ENCODE measurements at regions not wholly inside any gene's neighbourhood (a gene's known extent, or its start where the extent isn't known, plus 50 kb on each side); places are given as distances from the start of the nearest gene placed in this dataset.

DNA sequence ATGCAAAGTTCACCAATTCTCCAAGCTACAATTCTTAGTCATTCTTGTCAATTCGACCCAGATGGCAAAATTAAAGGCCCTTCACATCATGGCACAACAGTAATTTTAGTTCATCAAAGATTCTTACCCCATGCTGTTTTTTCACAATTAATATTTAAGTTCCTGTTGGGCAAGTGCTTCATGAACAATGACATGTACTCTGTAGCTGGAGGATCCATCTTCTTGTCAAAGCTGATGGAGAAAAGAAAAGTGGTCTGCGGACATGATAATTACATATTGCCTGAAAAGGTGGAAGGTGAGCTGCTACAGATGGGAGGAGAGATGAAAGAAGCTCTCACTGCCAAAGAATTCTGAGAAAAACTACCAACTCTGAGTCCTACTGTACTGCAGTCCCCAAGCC is 1370.3 kb upstream of the SLC10A2 start:
- no peak overlapping the region for H3K27ac ChIP-seq (ENCODE audit: low read length)
- TF ChIP-seq EZH2 (IDR thresholded peaks at IDR 0.05; ENCODE audit: borderline replicate concordance, low read depth, low read length, severe bottlenecking): no peak
- TF ChIP-seq, protein P1, sequence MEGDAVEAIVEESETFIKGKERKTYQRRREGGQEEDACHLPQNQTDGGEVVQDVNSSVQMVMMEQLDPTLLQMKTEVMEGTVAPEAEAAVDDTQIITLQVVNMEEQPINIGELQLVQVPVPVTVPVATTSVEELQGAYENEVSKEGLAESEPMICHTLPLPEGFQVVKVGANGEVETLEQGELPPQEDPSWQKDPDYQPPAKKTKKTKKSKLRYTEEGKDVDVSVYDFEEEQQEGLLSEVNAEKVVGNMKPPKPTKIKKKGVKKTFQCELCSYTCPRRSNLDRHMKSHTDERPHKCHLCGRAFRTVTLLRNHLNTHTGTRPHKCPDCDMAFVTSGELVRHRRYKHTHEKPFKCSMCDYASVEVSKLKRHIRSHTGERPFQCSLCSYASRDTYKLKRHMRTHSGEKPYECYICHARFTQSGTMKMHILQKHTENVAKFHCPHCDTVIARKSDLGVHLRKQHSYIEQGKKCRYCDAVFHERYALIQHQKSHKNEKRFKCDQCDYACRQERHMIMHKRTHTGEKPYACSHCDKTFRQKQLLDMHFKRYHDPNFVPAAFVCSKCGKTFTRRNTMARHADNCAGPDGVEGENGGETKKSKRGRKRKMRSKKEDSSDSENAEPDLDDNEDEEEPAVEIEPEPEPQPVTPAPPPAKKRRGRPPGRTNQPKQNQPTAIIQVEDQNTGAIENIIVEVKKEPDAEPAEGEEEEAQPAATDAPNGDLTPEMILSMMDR (IDR thresholded peaks at IDR 0.05; ENCODE audit: borderline replicate concordance, extremely low read depth, low read length, poor library complexity, severe bottlenecking): no peak

DNA sequence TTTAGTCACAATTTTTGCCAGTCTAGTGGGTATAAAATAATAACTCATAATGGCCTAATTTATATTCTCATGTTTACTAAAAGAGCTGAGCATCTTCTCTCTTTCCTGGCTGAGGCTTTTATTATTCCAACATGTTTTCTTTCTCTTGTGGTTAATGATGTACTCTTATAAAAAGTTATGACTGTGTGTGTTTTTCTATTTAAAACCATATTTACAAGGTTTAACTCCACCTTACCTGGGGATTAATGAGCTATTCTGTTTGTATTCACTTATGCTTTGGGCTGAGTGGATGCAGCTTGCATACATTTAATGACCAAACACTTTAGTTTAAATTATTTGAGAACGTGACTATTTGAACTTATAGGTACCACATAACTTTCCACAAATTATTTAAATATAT is 1365.7 kb upstream of the SLC10A2 start:
- no peak overlapping the region for H3K4me3 ChIP-seq (ENCODE audit: low read depth in 1 of 2, low read length in 2 of 2)
- H3K27ac ChIP-seq (ENCODE audit: low read length): no peak overlapping the region
- H2AFZ ChIP-seq (ENCODE audit: low read depth, low read length): no peak overlapping the region
- H3K4me2 ChIP-seq (ENCODE audit: insufficient read depth, low read length): no peak overlapping the region
- H4K20me1 ChIP-seq (ENCODE audit: insufficient read depth, low read length): no peaks in the 10 kb centered on the region
- H3K9me3 ChIP-seq (ENCODE audit: insufficient read depth, low read length, severe bottlenecking): no peaks in the 10 kb centered on the region
- H3K27me3 ChIP-seq (ENCODE audit: insufficient read depth, low read length, poor library complexity): no peaks in the 10 kb centered on the region
- ATAC-seq (ENCODE audit: insufficient read depth, low read depth) (no peak), DNase-seq (no peak)
- no peaks in the 10 kb centered on the region for H3K4me1 ChIP-seq (ENCODE audit: insufficient read depth, low read length)
- no peaks in the 10 kb centered on the region for H3K79me2 ChIP-seq (ENCODE audit: insufficient read depth, low read length)
- H3K36me3 ChIP-seq (ENCODE audit: insufficient read depth, low read length): no peaks in the 10 kb centered on the region
- H3K9ac ChIP-seq (ENCODE audit: low read depth, low read length): no peak overlapping the region
- TF ChIP-seq, protein P1 (IDR thresholded peaks at IDR 0.05; ENCODE audit: borderline replicate concordance, extremely low read depth, low read length, poor library complexity, severe bottlenecking): no peak
- no peak for TF ChIP-seq EZH2 (IDR thresholded peaks at IDR 0.05; ENCODE audit: borderline replicate concordance, low read depth, low read length, severe bottlenecking)

More for the DNA sequence above, 1370.3 kb upstream of the SLC10A2 start:
- Histone ChIP-seq H3K4me3 (ENCODE audit: low read depth in 1 of 2, low read length in 2 of 2) (no peak overlapping the region), H3K36me3 (ENCODE audit: insufficient read depth, low read length) (no peaks in the 10 kb centered on the region), H3K4me2 (ENCODE audit: insufficient read depth, low read length) (no peak overlapping the region), H2AFZ (ENCODE audit: low read depth, low read length) (no peak overlapping the region), H3K27me3 (ENCODE audit: insufficient read depth, low read length, poor library complexity) (no peaks in the 10 kb centered on the region), H4K20me1 (ENCODE audit: insufficient read depth, low read length) (no peaks in the 10 kb centered on the region), H3K4me1 (ENCODE audit: insufficient read depth, low read length) (no peaks in the 10 kb centered on the region), H3K9ac (ENCODE audit: low read depth, low read length) (no peak overlapping the region), H3K9me3 (ENCODE audit: insufficient read depth, low read length, severe bottlenecking) (no peaks in the 10 kb centered on the region), H3K79me2 (ENCODE audit: insufficient read depth, low read length) (no peaks in the 10 kb centered on the region)
- no peak for ATAC-seq (ENCODE audit: insufficient read depth, low read depth)
- no peak for DNase-seq

- no peaks in the 10 kb centered on the region for H4K20me1 ChIP-seq (ENCODE audit: insufficient read depth, low read length)
- H3K4me3 ChIP-seq (ENCODE audit: low read depth in 1 of 2, low read length in 2 of 2): no peak overlapping the region
- no peak for TF ChIP-seq EZH2 (IDR thresholded peaks at IDR 0.05; ENCODE audit: borderline replicate concordance, low read depth, low read length, severe bottlenecking)
- TF ChIP-seq, protein P1 (IDR thresholded peaks at IDR 0.05; ENCODE audit: borderline replicate concordance, extremely low read depth, low read length, poor library complexity, severe bottlenecking): no peak
- H3K27ac ChIP-seq (ENCODE audit: low read length): no peak overlapping the region
- H3K27me3 ChIP-seq (ENCODE audit: insufficient read depth, low read length, poor library complexity): no peaks in the 10 kb centered on the region
- no peak overlapping the region for H3K4me2 ChIP-seq (ENCODE audit: insufficient read depth, low read length)
- H3K4me1 ChIP-seq (ENCODE audit: insufficient read depth, low read length): no peaks in the 10 kb centered on the region
- H3K9ac ChIP-seq (ENCODE audit: low read depth, low read length): no peak overlapping the region
- H3K79me2 ChIP-seq (ENCODE audit: insufficient read depth, low read length): no peaks in the 10 kb centered on the region
- no peak for DNase-seq
- no peaks in the 10 kb centered on the region for H3K9me3 ChIP-seq (ENCODE audit: insufficient read depth, low read length, severe bottlenecking)
- ATAC-seq (ENCODE audit: insufficient read depth, low read depth): no peak
- H3K36me3 ChIP-seq (ENCODE audit: insufficient read depth, low read length): no peaks in the 10 kb centered on the region
- no peak overlapping the region for H2AFZ ChIP-seq (ENCODE audit: low read depth, low read length)
Observed at GRCh38 chr13:104426435-104426834, 1360.2 kb upstream of the SLC10A2 start.

DNA sequence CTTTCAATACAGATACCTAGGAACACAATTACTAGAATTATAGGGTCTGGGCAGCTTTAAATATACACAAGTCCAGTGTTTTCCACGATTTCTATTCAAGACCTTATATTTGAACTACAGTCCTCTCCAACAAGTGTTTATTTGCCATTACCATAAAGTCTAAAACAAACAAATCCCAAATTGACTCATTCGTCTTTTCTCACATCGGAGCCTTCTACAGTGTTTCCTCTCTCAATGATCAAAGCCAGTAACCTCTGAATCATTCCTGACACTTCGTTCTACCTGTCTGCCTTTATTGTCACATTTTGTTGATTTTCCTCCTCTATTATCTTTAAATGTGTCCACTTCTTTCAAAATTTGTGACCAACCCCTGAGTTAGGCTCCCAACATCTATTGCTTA is 1356.5 kb upstream of the SLC10A2 start:
- H3K4me2 ChIP-seq (ENCODE audit: insufficient read depth, low read length): no peak overlapping the region
- no peak overlapping the region for H2AFZ ChIP-seq (ENCODE audit: low read depth, low read length)
- H3K4me1 ChIP-seq (ENCODE audit: insufficient read depth, low read length): no peaks in the 10 kb centered on the region
- no peak for ATAC-seq (ENCODE audit: insufficient read depth, low read depth)
- no peaks in the 10 kb centered on the region for H3K36me3 ChIP-seq (ENCODE audit: insufficient read depth, low read length)
- H3K4me3 ChIP-seq (ENCODE audit: low read depth in 1 of 2, low read length in 2 of 2): no peak overlapping the region
- H3K27ac ChIP-seq (ENCODE audit: low read length): no peak overlapping the region
- DNase-seq: no peak
- no peaks in the 10 kb centered on the region for H4K20me1 ChIP-seq (ENCODE audit: insufficient read depth, low read length)
- H3K27me3 ChIP-seq (ENCODE audit: insufficient read depth, low read length, poor library complexity): no peaks in the 10 kb centered on the region
- H3K9me3 ChIP-seq (ENCODE audit: insufficient read depth, low read length, severe bottlenecking): no peaks in the 10 kb centered on the region
- H3K9ac ChIP-seq (ENCODE audit: low read depth, low read length): no peak overlapping the region
- no peaks in the 10 kb centered on the region for H3K79me2 ChIP-seq (ENCODE audit: insufficient read depth, low read length)
- TF ChIP-seq EZH2 (IDR thresholded peaks at IDR 0.05; ENCODE audit: borderline replicate concordance, low read depth, low read length, severe bottlenecking): no peak
- TF ChIP-seq, protein P1 (IDR thresholded peaks at IDR 0.05; ENCODE audit: borderline replicate concordance, extremely low read depth, low read length, poor library complexity, severe bottlenecking): no peak
